ENCODE measurements at regions not wholly inside any gene's neighbourhood (a gene's known extent, or its start where the extent isn't known, plus 50 kb on each side); places are given as distances from the start of the nearest gene placed in this dataset.

- Histone ChIP-seq H3K27ac (no peak overlapping the region), H3K36me3 (no peaks in the 10 kb centered on the region), H3K4me1 (no peaks in the 10 kb centered on the region), H3K9me3 (no peaks in the 10 kb centered on the region), H3K27me3 (no peaks in the 10 kb centered on the region), H3K4me3 (no peak overlapping the region), H3K9ac (ENCODE audit: low read depth in 2 of 2, low read length in 2 of 2) (no peak overlapping the region)
- DNase-seq, result no peak
- intact Hi-C loops (cut with DNase I), result no loop called here
- TF ChIP-seq CTCF (IDR thresholded peaks at IDR 0.05), result no peak
Measured at GRCh38 chr9:28179893-28180292, 606.6 kb upstream of the C9orf72 start.

- no peak for DNase-seq
- Histone ChIP-seq H3K4me1 (no peaks in the 10 kb centered on the region), H3K27ac (no peak overlapping the region), H3K4me3 (no peak overlapping the region), H3K9me3 (no peaks in the 10 kb centered on the region), H3K36me3 (no peaks in the 10 kb centered on the region), H3K9ac (ENCODE audit: low read depth in 2 of 2, low read length in 2 of 2) (no peak overlapping the region), H3K27me3 (no peaks in the 10 kb centered on the region)
- intact Hi-C loops (cut with DNase I), result no loop called here
- TF ChIP-seq CTCF (IDR thresholded peaks at IDR 0.05), result no peak
Measured at GRCh38 chr9:28190981-28191380, 617.7 kb upstream of the C9orf72 start.

GRCh38 chr9:28197653-28198052, 624.4 kb upstream of the C9orf72 start:
- Histone ChIP-seq H3K4me1 (no peaks in the 10 kb centered on the region), H3K36me3 (no peaks in the 10 kb centered on the region), H3K4me3 (no peak overlapping the region), H3K9me3 (no peaks in the 10 kb centered on the region), H3K9ac (ENCODE audit: low read depth in 2 of 2, low read length in 2 of 2) (no peak overlapping the region), H3K27me3 (no peaks in the 10 kb centered on the region), H3K27ac (no peak overlapping the region)
- TF ChIP-seq CTCF (IDR thresholded peaks at IDR 0.05), result no peak
- intact Hi-C loops (cut with DNase I), result no loop called here
- no peak for DNase-seq

- Histone ChIP-seq H3K9ac (ENCODE audit: low read depth in 2 of 2, low read length in 2 of 2) (no peak overlapping the region), H3K36me3 (no peaks in the 10 kb centered on the region), H3K27ac (no peak overlapping the region), H3K9me3 (no peaks in the 10 kb centered on the region), H3K4me3 (no peak overlapping the region), H3K4me1 (no peaks in the 10 kb centered on the region), H3K27me3 (no peaks in the 10 kb centered on the region)
- no peak for DNase-seq
- intact Hi-C loops (cut with DNase I), result no loop called here
- TF ChIP-seq CTCF (IDR thresholded peaks at IDR 0.05), result no peak
Measured at GRCh38 chr9:28203036-28203435, 629.8 kb upstream of the C9orf72 start.

GRCh38 chr9:28206280-28206679, 633.0 kb upstream of the C9orf72 start:
- DNase-seq, result no peak
- Histone ChIP-seq H3K27ac (no peak overlapping the region), H3K9me3 (no peaks in the 10 kb centered on the region), H3K4me3 (no peak overlapping the region), H3K4me1 (no peaks in the 10 kb centered on the region), H3K9ac (ENCODE audit: low read depth in 2 of 2, low read length in 2 of 2) (no peak overlapping the region), H3K27me3 (no peaks in the 10 kb centered on the region), H3K36me3 (no peaks in the 10 kb centered on the region)
- TF ChIP-seq CTCF (IDR thresholded peaks at IDR 0.05), result no peak
- intact Hi-C loops (cut with DNase I), result no loop called here

- H3K9ac ChIP-seq (ENCODE audit: low read depth in 2 of 2, low read length in 2 of 2), result no peak overlapping the region
- no peak for TF ChIP-seq CTCF (IDR thresholded peaks at IDR 0.05)
- H3K27ac ChIP-seq, result no peak overlapping the region
- H3K27me3 ChIP-seq, result no peaks in the 10 kb centered on the region
- H3K4me1 ChIP-seq, result no peaks in the 10 kb centered on the region
- no peaks in the 10 kb centered on the region for H3K9me3 ChIP-seq
- H3K4me3 ChIP-seq, result no peak overlapping the region
- intact Hi-C loops (cut with DNase I), result no loop called here
- DNase-seq, result no peak
- no peaks in the 10 kb centered on the region for H3K36me3 ChIP-seq
Measured at GRCh38 chr9:28207657-28208056, 634.4 kb upstream of the C9orf72 start.
